Liver (tissue), 8 donors: ENCODE measurements at regions not wholly inside any gene's neighbourhood (a gene's known extent, or its start where the extent isn't known, plus 50 kb on each side); places are given as distances from the start of the nearest gene placed in this dataset.

Source experiments
- DNase-seq: peaks from one replicate; pipeline ENCODE4 v3.0.0-alpha.2; 2017; ENCODE audit warnings: low spot score
- H3K27ac ChIP-seq, 2 donors: one replicate each; pipeline ENCODE4 v1.7.0; 2013; ENCODE audit warnings: inconsistent platforms in 2 of 2, low read length in 2 of 2, control low read depth in 1 of 2, low read depth in 1 of 2, mild to moderate bottlenecking in 1 of 2
- H3K27me3 ChIP-seq, 4 donors: one replicate each; pipeline versions ENCODE4 v1.6.1 to v1.7.0; 2013; ENCODE audit warnings: low read length in 3 of 4, inconsistent platforms in 1 of 4, mild to moderate bottlenecking in 1 of 4, moderate library complexity in 1 of 4; ENCODE audit not compliant: control insufficient read depth in 4 of 4, insufficient read depth in 4 of 4
- H3K36me3 ChIP-seq, 4 donors: one replicate each; pipeline versions ENCODE4 v1.6.1 to v1.7.0; 2013; ENCODE audit warnings: low read length in 3 of 4, mild to moderate bottlenecking in 3 of 4, low read depth in 1 of 4, moderate library complexity in 1 of 4; ENCODE audit not compliant: control insufficient read depth in 4 of 4, insufficient read depth in 3 of 4
- H3K4me1 ChIP-seq, 4 donors: one replicate each; pipeline versions ENCODE4 v1.6.1 to v1.7.0; 2013; ENCODE audit warnings: low read length in 3 of 4, mild to moderate bottlenecking in 3 of 4, moderate library complexity in 1 of 4; ENCODE audit not compliant: control insufficient read depth in 4 of 4, insufficient read depth in 4 of 4
- H3K4me3 ChIP-seq, 3 donors: one replicate each; pipeline versions ENCODE4 v1.6.1 to v1.7.0; 2013; ENCODE audit warnings: low read length in 3 of 3, control low read depth in 1 of 3, low read depth in 1 of 3, mild to moderate bottlenecking in 1 of 3
- H3K9ac ChIP-seq, 2 donors: one replicate each; pipeline ENCODE4 v1.7.0; 2013; ENCODE audit warnings: low read length in 2 of 2, mild to moderate bottlenecking in 2 of 2, moderate library complexity in 2 of 2, control low read depth in 1 of 2, low read depth in 1 of 2
- H3K9me3 ChIP-seq, 4 donors: one replicate each; pipeline versions ENCODE4 v1.6.1 to v1.7.0; 2013; ENCODE audit warnings: low read length in 3 of 4; ENCODE audit not compliant: control insufficient read depth in 4 of 4
- ATF3 ChIP-seq: IDR thresholded peaks from 2 replicates; pipeline ENCODE4 v1.6.1; 2016; ENCODE audit warnings: antibody characterized with exemption
- CTCF ChIP-seq: fragments of 150-350 bp; IDR thresholded peaks from 2 replicates; pipeline ENCODE4 v1.5.1; 2017; ENCODE audit warnings: improper control_type of control experiment, low read depth, low read length; ENCODE audit not compliant: missing input control
- EGR1 ChIP-seq, 2 donors: IDR thresholded peaks; 2 replicates each; pipeline ENCODE4 v1.6.1; 2016 to 2018; ENCODE audit warnings: antibody characterized with exemption in 2 of 2, low read depth in 2 of 2
- FOXA1 ChIP-seq: IDR thresholded peaks from 2 replicates; pipeline ENCODE4 v1.6.1; 2016; ENCODE audit warnings: antibody characterized with exemption
- GABPA ChIP-seq, 2 donors: IDR thresholded peaks in 1 of 2; conservative IDR thresholded peaks in 1 of 2; 2 replicates each; pipeline ENCODE4 v1.6.1; 2016; ENCODE audit warnings: antibody characterized with exemption in 2 of 2, mild to moderate bottlenecking in 1 of 2, moderate library complexity in 1 of 2
- HNF4A ChIP-seq, 2 donors: conservative IDR thresholded peaks; 2 replicates each; pipeline ENCODE4 v1.6.1; 2016; ENCODE audit warnings: antibody characterized with exemption in 2 of 2, mild to moderate bottlenecking in 2 of 2
- HNF4G ChIP-seq: IDR thresholded peaks from 2 replicates; pipeline ENCODE4 v1.6.1; 2016; ENCODE audit warnings: antibody characterized with exemption
- JUND ChIP-seq, 2 donors: IDR thresholded peaks; 2 replicates each; pipeline ENCODE4 v1.6.1; 2016; ENCODE audit warnings: antibody characterized with exemption in 2 of 2
- MAX ChIP-seq: IDR thresholded peaks from 2 replicates; pipeline ENCODE4 v1.6.1; 2016; ENCODE audit warnings: antibody characterized with exemption
- NR2F2 ChIP-seq: IDR thresholded peaks from 2 replicates; pipeline ENCODE4 v1.6.1; 2016; ENCODE audit warnings: antibody characterized with exemption
- RAD21 ChIP-seq, 2 donors: IDR thresholded peaks; 2 replicates each; pipeline ENCODE4 v1.6.1; 2016; ENCODE audit warnings: antibody characterized with exemption in 2 of 2, mild to moderate bottlenecking in 2 of 2
- REST ChIP-seq: IDR thresholded peaks from 2 replicates; pipeline ENCODE4 v1.6.1; 2016; ENCODE audit warnings: antibody characterized with exemption, mild to moderate bottlenecking
- RXRA ChIP-seq, 2 donors: IDR thresholded peaks; 2 replicates each; pipeline ENCODE4 v1.6.1; 2017 to 2018; ENCODE audit warnings: antibody characterized with exemption in 2 of 2, mild to moderate bottlenecking in 1 of 2
- SP1 ChIP-seq: IDR thresholded peaks from 2 replicates; pipeline ENCODE4 v1.6.1; 2018; ENCODE audit warnings: antibody characterized with exemption, mild to moderate bottlenecking
- TAF1 ChIP-seq: conservative IDR thresholded peaks from 2 replicates; pipeline ENCODE4 v1.6.1; 2016; ENCODE audit warnings: antibody characterized with exemption, mild to moderate bottlenecking
- YY1 ChIP-seq: IDR thresholded peaks from 2 replicates; pipeline ENCODE4 v1.6.1; 2016; ENCODE audit warnings: antibody characterized with exemption, mild to moderate bottlenecking
- ZBTB33 ChIP-seq: IDR thresholded peaks from 2 replicates; pipeline ENCODE4 v1.6.1; 2016; ENCODE audit warnings: antibody characterized with exemption
- WGBS: extraction: QIAGEN DNeasy Blood & Tissue Kit; methylation state at CpG from one replicate; pipeline ENCODE4 v1.1.7; 2013; 5-methylcytosine and 5-hydroxymethylcytosine counted together
- donor health status: healthy.
- donor health status: healthy.
- donor health status: healthy.
- donor health status: healthy.
- donor health status: healthy.

- TF ChIP-seq JUND (IDR thresholded peaks at IDR 0.05) (no peak), TAF1 (no peak), GABPA (IDR thresholded peaks at IDR 0.05 in 1 of 2, conservative IDR thresholded peaks at IDR 0.05 in 1 of 2) (no peak), FOXA1 (no peak), CTCF (no peak)
- H3K4me3 ChIP-seq = no peak overlapping the region
- no peaks in the 10 kb centered on the region for H3K4me1 ChIP-seq
- no peaks in the 10 kb centered on the region for H3K36me3 ChIP-seq
- H3K9ac ChIP-seq = no peak overlapping the region
- H3K9me3 ChIP-seq = no peaks in the 10 kb centered on the region
- H3K27me3 ChIP-seq = no peaks in the 10 kb centered on the region
- no peak for DNase-seq
- H3K27ac ChIP-seq = no peak overlapping the region
Observed at GRCh38 chr4:59348949-59349348, 1851.2 kb upstream of the ADGRL3 start.

DNA sequence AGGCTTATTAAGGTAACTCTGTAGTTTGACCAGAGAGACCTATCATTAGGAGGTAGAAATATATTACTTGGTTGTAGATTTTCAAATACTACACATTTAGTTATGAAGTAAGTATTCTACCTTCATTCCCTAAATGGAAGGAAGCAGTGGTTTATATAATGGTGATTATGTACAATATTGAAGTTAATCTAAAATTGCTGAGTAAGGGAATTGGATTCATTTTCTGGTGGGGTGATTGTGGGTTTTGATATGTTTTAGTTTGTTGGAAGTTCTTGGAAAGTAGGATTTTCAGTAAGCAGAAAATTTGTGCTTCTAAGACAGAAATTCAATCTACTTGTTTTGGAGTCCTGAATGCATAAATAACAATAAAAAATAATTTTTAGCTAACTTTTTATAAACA lies 1830.9 kb upstream of the ADGRL3 start:
- TF ChIP-seq TAF1 (no peak), EGR1 (IDR thresholded peaks at IDR 0.05; ENCODE audit: low read depth in 2 of 2) (no peak), HNF4A (conservative IDR thresholded peaks at IDR 0.05) (no peak), GABPA (IDR thresholded peaks at IDR 0.05 in 1 of 2, conservative IDR thresholded peaks at IDR 0.05 in 1 of 2) (no peak), FOXA1 (no peak), RAD21 (IDR thresholded peaks at IDR 0.05) (no peak), ATF3 (no peak)

GRCh38 chr4:59374416-59374815 lies 1825.7 kb upstream of the ADGRL3 start:
- DNase-seq = no peak
- Histone ChIP-seq H3K4me3 (no peak overlapping the region), H3K9ac (no peak overlapping the region), H3K9me3 (peaks cover 0 to 5% (median under 1%) of the 10 kb centered on the region in 4 donors), H3K4me1 (no peaks in the 10 kb centered on the region), H3K27ac (no peak overlapping the region), H3K36me3 (no peaks in the 10 kb centered on the region), H3K27me3 (no peaks in the 10 kb centered on the region)
- no peak for TF ChIP-seq YY1
- no peak for TF ChIP-seq FOXA1
- no peak for TF ChIP-seq GABPA (IDR thresholded peaks at IDR 0.05 in 1 of 2, conservative IDR thresholded peaks at IDR 0.05 in 1 of 2)
- no peak for TF ChIP-seq RXRA (IDR thresholded peaks at IDR 0.05)
- TF ChIP-seq RAD21 (IDR thresholded peaks at IDR 0.05) = no peak
- TF ChIP-seq REST = no peak
- no peak for TF ChIP-seq TAF1
- no peak for TF ChIP-seq MAX
- TF ChIP-seq EGR1 (IDR thresholded peaks at IDR 0.05; ENCODE audit: low read depth in 2 of 2) = no peak
- TF ChIP-seq HNF4A (conservative IDR thresholded peaks at IDR 0.05) = no peak
- no peak for TF ChIP-seq SP1
- TF ChIP-seq HNF4G = no peak
- TF ChIP-seq ATF3 = no peak
- no peak for TF ChIP-seq ZBTB33
- TF ChIP-seq NR2F2 = no peak
- no peak for TF ChIP-seq JUND (IDR thresholded peaks at IDR 0.05)
- WGBS = 81% methylated on average over 3 of the region's 3 CpGs

More for the DNA sequence above, 1830.9 kb upstream of the ADGRL3 start:
- Histone ChIP-seq H3K27me3 (peaks cover 0 to 2% (median 0%) of the 10 kb centered on the region in 4 donors), H3K36me3 (no peaks in the 10 kb centered on the region), H3K9ac (no peak overlapping the region), H3K4me1 (no peaks in the 10 kb centered on the region), H3K4me3 (no peak overlapping the region), H3K27ac (no peak overlapping the region), H3K9me3 (no peaks in the 10 kb centered on the region)
- DNase-seq = no peak
